ENCODE measurements at regions not wholly inside any gene's neighbourhood (a gene's known extent, or its start where the extent isn't known, plus 50 kb on each side); places are given as distances from the start of the nearest gene placed in this dataset.

- Histone ChIP-seq H2AFZ (ENCODE audit: low read depth, low read length) (no peak overlapping the region), H3K36me3 (ENCODE audit: insufficient read depth, low read length) (no peaks in the 10 kb centered on the region), H3K27me3 (ENCODE audit: insufficient read depth, low read length) (peaks cover 13% of the 10 kb centered on the region), H3K4me1 (ENCODE audit: insufficient read depth, low read length) (no peaks in the 10 kb centered on the region), H3K79me2 (ENCODE audit: insufficient read depth, low read length) (no peaks in the 10 kb centered on the region), H3K27ac (ENCODE audit: low read depth, low read length) (no peak overlapping the region), H3K4me3 (ENCODE audit: insufficient read depth, low read depth, low read length) (no peak overlapping the region), H3K4me2 (ENCODE audit: low read length) (no peak overlapping the region), H4K20me1 (ENCODE audit: insufficient read depth, low read length) (no peaks in the 10 kb centered on the region), H3K9ac (ENCODE audit: low read length) (no peak overlapping the region), H3K9me3 (ENCODE audit: insufficient read depth, low read depth, low read length) (no peaks in the 10 kb centered on the region)
- Mint-ChIP-seq H3K27me3 (ENCODE audit: low read depth, unreplicated experiment) (peaks cover 43% of the 10 kb centered on the region), H3K9me3 (ENCODE audit: unreplicated experiment) (no peaks in the 10 kb centered on the region), H3K4me1 (ENCODE audit: low read depth, unreplicated experiment) (no peaks in the 10 kb centered on the region), H3K27ac (ENCODE audit: unreplicated experiment) (no peak overlapping the region), H3K4me3 (ENCODE audit: unreplicated experiment) (no peak overlapping the region), H3K36me3 (ENCODE audit: low read depth, unreplicated experiment) (no peaks in the 10 kb centered on the region)
- DNase-seq (ENCODE audit: low read depth) (no peak), FAIRE-seq (no peak)
- TF ChIP-seq CTCF (IDR thresholded peaks at IDR 0.05; ENCODE audit: insufficient read depth, low read depth, low read length) (no peak), EZH2 (IDR thresholded peaks at IDR 0.05; ENCODE audit: insufficient read depth, low read length) (no peak)
Observed at GRCh38 chr6:1518855-1519254, 90.9 kb upstream of the FOXC1 start.

- Mint-ChIP-seq H3K27ac (ENCODE audit: unreplicated experiment) (no peak overlapping the region), H3K4me3 (ENCODE audit: unreplicated experiment) (no peak overlapping the region), H3K4me1 (ENCODE audit: low read depth, unreplicated experiment) (no peaks in the 10 kb centered on the region), H3K9me3 (ENCODE audit: unreplicated experiment) (no peaks in the 10 kb centered on the region), H3K36me3 (ENCODE audit: low read depth, unreplicated experiment) (no peaks in the 10 kb centered on the region), H3K27me3 (ENCODE audit: low read depth, unreplicated experiment) (peaks cover 44% of the 10 kb centered on the region)
- Histone ChIP-seq H3K9me3 (ENCODE audit: insufficient read depth, low read depth, low read length) (no peaks in the 10 kb centered on the region), H3K27me3 (ENCODE audit: insufficient read depth, low read length) (peaks cover 13% of the 10 kb centered on the region), H3K4me1 (ENCODE audit: insufficient read depth, low read length) (no peaks in the 10 kb centered on the region), H3K4me3 (ENCODE audit: insufficient read depth, low read depth, low read length) (no peak overlapping the region), H3K79me2 (ENCODE audit: insufficient read depth, low read length) (no peaks in the 10 kb centered on the region), H3K4me2 (ENCODE audit: low read length) (no peak overlapping the region), H3K9ac (ENCODE audit: low read length) (no peak overlapping the region), H3K27ac (ENCODE audit: low read depth, low read length) (no peak overlapping the region), H4K20me1 (ENCODE audit: insufficient read depth, low read length) (no peaks in the 10 kb centered on the region), H2AFZ (ENCODE audit: low read depth, low read length) (no peak overlapping the region), H3K36me3 (ENCODE audit: insufficient read depth, low read length) (no peaks in the 10 kb centered on the region)
- no peak for TF ChIP-seq EZH2 (IDR thresholded peaks at IDR 0.05; ENCODE audit: insufficient read depth, low read length)
- TF ChIP-seq CTCF (IDR thresholded peaks at IDR 0.05; ENCODE audit: insufficient read depth, low read depth, low read length), result no peak
- DNase-seq (ENCODE audit: low read depth), result no peak
- FAIRE-seq, result no peak
Observed at GRCh38 chr6:1519597-1519996, 90.1 kb upstream of the FOXC1 start.

GRCh38 chr6:1522779-1523178, 86.9 kb upstream of the FOXC1 start:
- H3K4me2 ChIP-seq (ENCODE audit: low read length), result no peak overlapping the region
- H3K27me3 Mint-ChIP-seq (ENCODE audit: low read depth, unreplicated experiment), result peaks cover 28% of the 10 kb centered on the region
- no peaks in the 10 kb centered on the region for H3K9me3 Mint-ChIP-seq (ENCODE audit: unreplicated experiment)
- no peaks in the 10 kb centered on the region for H3K36me3 ChIP-seq (ENCODE audit: insufficient read depth, low read length)
- no peak for TF ChIP-seq CTCF (IDR thresholded peaks at IDR 0.05; ENCODE audit: insufficient read depth, low read depth, low read length)
- TF ChIP-seq EZH2 (IDR thresholded peaks at IDR 0.05; ENCODE audit: insufficient read depth, low read length), result no peak
- no peak overlapping the region for H3K4me3 ChIP-seq (ENCODE audit: insufficient read depth, low read depth, low read length)
- no peak for FAIRE-seq
- H3K4me1 ChIP-seq (ENCODE audit: insufficient read depth, low read length), result peaks cover 8% of the 10 kb centered on the region
- DNase-seq (ENCODE audit: low read depth), result no peak
- no peaks in the 10 kb centered on the region for H4K20me1 ChIP-seq (ENCODE audit: insufficient read depth, low read length)
- peaks cover 13% of the 10 kb centered on the region for H3K27me3 ChIP-seq (ENCODE audit: insufficient read depth, low read length)
- H3K27ac Mint-ChIP-seq (ENCODE audit: unreplicated experiment), result peak overlapping the region; percentile 27
- H3K9me3 ChIP-seq (ENCODE audit: insufficient read depth, low read depth, low read length), result no peaks in the 10 kb centered on the region
- no peak overlapping the region for H2AFZ ChIP-seq (ENCODE audit: low read depth, low read length)
- no peaks in the 10 kb centered on the region for H3K36me3 Mint-ChIP-seq (ENCODE audit: low read depth, unreplicated experiment)
- no peaks in the 10 kb centered on the region for H3K79me2 ChIP-seq (ENCODE audit: insufficient read depth, low read length)
- no peak overlapping the region for H3K4me3 Mint-ChIP-seq (ENCODE audit: unreplicated experiment)
- peaks cover 13% of the 10 kb centered on the region for H3K4me1 Mint-ChIP-seq (ENCODE audit: low read depth, unreplicated experiment)
- H3K9ac ChIP-seq (ENCODE audit: low read length), result no peak overlapping the region
- H3K27ac ChIP-seq (ENCODE audit: low read depth, low read length), result no peak overlapping the region

Data from astrocyte (in vitro differentiated cells and primary cell).